ENCODE measurements at regions not wholly inside any gene's neighbourhood (a gene's known extent, or its start where the extent isn't known, plus 50 kb on each side); places are given as distances from the start of the nearest gene placed in this dataset.
"Not testable (repeated sequence)": the region's sequence is repeated elsewhere in the genome, so short reads cannot be mapped to it uniquely, and the experiment has no call there.

DNA sequence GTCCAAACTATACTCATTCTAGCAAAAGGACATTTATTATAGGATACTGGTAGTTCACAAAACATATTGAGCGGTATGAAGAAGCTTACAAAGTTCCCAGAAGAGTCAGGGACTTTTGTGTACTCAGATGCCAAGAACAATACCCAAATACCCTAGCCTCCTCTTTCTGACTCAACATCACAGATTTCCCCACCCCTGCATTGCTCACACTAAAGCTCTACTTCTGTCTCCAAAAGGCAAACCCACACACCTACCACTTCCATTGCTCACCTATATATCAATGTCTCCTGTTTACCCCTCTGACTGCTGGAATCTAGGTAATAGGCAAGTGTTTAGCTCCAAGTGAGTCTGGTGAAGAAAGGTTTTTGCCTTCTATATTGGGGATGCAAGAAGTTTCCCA is 100.7 kb upstream of the HCCS start:
- DNase-seq (ENCODE audit: low spot score in 2 of 2), result no peak
- H3K36me3 ChIP-seq, result no peaks in the 10 kb centered on the region
- no peak overlapping the region for H3K27ac ChIP-seq
- no peaks in the 10 kb centered on the region for H3K27me3 ChIP-seq
- no peaks in the 10 kb centered on the region for H3K4me1 ChIP-seq
- TF ChIP-seq POLR2A (IDR thresholded peaks at IDR 0.05), result no peak
- TF ChIP-seq EP300 (IDR thresholded peaks at IDR 0.05), result no peak
- TF ChIP-seq, protein P1, sequence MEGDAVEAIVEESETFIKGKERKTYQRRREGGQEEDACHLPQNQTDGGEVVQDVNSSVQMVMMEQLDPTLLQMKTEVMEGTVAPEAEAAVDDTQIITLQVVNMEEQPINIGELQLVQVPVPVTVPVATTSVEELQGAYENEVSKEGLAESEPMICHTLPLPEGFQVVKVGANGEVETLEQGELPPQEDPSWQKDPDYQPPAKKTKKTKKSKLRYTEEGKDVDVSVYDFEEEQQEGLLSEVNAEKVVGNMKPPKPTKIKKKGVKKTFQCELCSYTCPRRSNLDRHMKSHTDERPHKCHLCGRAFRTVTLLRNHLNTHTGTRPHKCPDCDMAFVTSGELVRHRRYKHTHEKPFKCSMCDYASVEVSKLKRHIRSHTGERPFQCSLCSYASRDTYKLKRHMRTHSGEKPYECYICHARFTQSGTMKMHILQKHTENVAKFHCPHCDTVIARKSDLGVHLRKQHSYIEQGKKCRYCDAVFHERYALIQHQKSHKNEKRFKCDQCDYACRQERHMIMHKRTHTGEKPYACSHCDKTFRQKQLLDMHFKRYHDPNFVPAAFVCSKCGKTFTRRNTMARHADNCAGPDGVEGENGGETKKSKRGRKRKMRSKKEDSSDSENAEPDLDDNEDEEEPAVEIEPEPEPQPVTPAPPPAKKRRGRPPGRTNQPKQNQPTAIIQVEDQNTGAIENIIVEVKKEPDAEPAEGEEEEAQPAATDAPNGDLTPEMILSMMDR (IDR thresholded peaks at IDR 0.05), result no peak
- no peaks in the 10 kb centered on the region for H3K9me3 ChIP-seq
- 76 to 90% methylated on average over 1 of the region's 1 CpG for WGBS, 2 donors
- no peak overlapping the region for H3K4me3 ChIP-seq

DNA sequence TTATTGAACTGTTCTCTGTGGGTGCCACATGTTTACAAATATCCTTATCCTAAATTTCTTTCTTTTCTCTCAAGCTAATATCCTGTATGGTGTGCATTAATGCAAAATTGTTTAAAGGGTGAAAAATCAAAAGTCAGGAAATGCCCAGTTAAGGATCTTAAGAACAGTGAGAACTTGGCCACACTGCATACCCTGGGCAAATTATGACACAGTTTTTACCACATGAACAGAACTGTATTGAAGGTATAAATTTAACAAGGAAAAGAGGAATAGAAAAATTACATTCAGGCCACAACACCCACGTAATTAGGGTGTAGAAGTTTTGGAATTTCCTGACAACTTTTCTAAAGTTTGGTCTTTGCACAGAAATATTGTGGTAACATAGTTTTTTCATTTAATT is 94.4 kb upstream of the HCCS start:
- Histone ChIP-seq H3K27me3 (no peaks in the 10 kb centered on the region), H3K4me1 (no peaks in the 10 kb centered on the region), H3K4me3 (no peak overlapping the region), H3K9me3 (no peaks in the 10 kb centered on the region), H3K27ac (no peak overlapping the region), H3K36me3 (no peaks in the 10 kb centered on the region)
- 44 to 63% methylated on average over 1 of the region's 1 CpG for WGBS, 2 donors
- TF ChIP-seq, protein P1 (IDR thresholded peaks at IDR 0.05), result no peak
- no peak for TF ChIP-seq POLR2A (IDR thresholded peaks at IDR 0.05)
- no peak for TF ChIP-seq EP300 (IDR thresholded peaks at IDR 0.05)
- DNase-seq (ENCODE audit: low spot score in 2 of 2), result no peak

DNA sequence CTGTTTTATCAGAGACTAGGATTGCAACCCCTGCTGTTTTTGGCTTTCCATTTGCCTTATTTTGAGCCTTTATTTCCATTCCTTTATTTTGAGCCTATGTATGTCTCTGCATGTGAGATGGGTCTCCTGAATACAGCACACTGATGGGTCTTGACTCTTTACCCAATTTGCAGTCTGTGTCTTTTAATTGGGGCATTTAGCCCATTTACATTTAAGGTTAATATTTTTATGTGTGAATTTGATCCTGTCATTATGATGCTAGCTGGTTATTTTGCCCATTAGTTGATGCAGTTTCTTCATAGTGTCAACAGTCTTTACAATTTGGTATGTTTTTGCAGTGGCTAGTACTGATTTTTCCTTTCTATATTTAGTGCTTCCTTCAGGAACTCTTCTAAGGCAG is 88.5 kb upstream of the HCCS start:
- DNase-seq (ENCODE audit: low spot score in 2 of 2); H3K36me3 ChIP-seq; H3K4me1 ChIP-seq; H3K27ac ChIP-seq; H3K27me3 ChIP-seq; H3K4me3 ChIP-seq; H3K9me3 ChIP-seq: not testable (repeated sequence)

DNA sequence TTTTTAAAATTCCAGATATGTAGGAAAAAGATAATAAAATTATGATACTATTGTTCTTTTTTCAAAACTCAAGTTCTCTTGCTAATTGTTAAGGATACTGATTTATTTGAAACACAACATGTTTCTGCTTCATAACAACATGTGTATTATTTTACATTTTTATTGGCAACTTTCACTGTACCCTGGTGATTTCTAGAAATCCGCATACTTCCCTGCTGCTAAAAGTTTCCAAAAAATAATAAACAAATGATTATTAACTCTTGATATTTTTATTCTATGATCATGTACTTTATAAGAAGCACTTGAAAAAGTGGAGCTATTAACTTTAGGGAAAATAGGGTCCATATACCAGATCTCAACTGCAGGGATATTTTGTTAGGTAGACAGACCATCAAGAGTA is 71.2 kb upstream of the HCCS start:
- peaks cover 0 to 5% (median 2%) of the 10 kb centered on the region in 4 donors for H3K9me3 ChIP-seq
- whole genome bisulfite sequencing, 2 donors, result 38 to 45% methylated on average over 1 of the region's 1 CpG
- no peak for TF ChIP-seq EP300 (IDR thresholded peaks at IDR 0.05)
- no peak for TF ChIP-seq POLR2A (IDR thresholded peaks at IDR 0.05)
- TF ChIP-seq, protein P1 (IDR thresholded peaks at IDR 0.05), result no peak

DNA sequence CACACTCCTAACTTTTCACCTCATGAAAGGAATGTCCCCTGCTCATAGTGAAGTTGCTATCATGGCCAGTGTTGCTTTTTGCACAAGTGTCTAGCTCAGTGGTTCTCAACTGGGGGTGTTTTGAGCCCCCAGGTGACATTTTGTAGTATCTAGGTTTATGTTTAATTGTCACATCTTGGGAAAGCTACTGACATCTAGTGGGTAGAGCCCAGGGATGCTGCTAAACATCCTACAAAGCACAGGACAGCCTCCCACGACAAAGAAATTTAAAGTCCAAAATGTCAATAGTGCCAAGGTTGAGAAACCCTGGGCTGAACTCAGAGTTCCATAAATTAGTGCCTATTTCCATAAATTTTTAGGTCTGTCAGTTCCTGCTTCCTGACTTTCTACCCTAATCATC is 70.7 kb upstream of the HCCS start:
- Histone ChIP-seq H3K4me1 (no peaks in the 10 kb centered on the region), H3K9me3 (peaks cover 0 to 8% (median 4%) of the 10 kb centered on the region in 4 donors), H3K27ac (no peak overlapping the region), H3K27me3 (no peaks in the 10 kb centered on the region), H3K36me3 (no peaks in the 10 kb centered on the region), H3K4me3 (no peak overlapping the region)
- WGBS, 2 donors, result 23 to 28% methylated on average over 1 of the region's 1 CpG
- no peak for DNase-seq (ENCODE audit: low spot score in 2 of 2)
- no peak for TF ChIP-seq EP300 (IDR thresholded peaks at IDR 0.05)
- no peak for TF ChIP-seq POLR2A (IDR thresholded peaks at IDR 0.05)
- TF ChIP-seq, protein P1 (IDR thresholded peaks at IDR 0.05), result no peak

More for the DNA sequence above, 71.2 kb upstream of the HCCS start:
- Histone ChIP-seq H3K4me1 (no peaks in the 10 kb centered on the region), H3K27me3 (no peaks in the 10 kb centered on the region), H3K27ac (no peak overlapping the region), H3K36me3 (no peaks in the 10 kb centered on the region), H3K4me3 (no peak overlapping the region)
- DNase-seq (ENCODE audit: low spot score in 2 of 2), result no peak

DNA sequence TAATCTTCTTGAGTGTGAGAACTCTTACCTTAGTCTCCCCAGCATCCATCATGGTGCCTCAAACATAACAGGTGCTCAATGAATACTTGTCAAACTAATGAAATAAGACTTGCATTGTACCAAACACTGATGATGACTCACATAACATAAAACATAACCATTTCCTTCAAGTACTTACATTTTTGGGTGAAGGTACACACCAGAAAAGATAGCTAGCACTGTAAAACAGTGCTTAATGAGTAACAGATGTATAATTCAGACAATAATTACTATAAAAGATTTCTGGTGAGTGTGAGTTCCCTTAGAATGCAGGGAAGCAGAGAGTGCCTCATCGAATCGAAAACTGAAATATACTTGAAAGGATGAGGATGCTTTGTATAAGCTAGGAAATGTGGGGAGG is 70.1 kb upstream of the HCCS start:
- TF ChIP-seq EP300 (IDR thresholded peaks at IDR 0.05) (no peak), POLR2A (IDR thresholded peaks at IDR 0.05) (no peak)
- TF ChIP-seq, protein P1 (IDR thresholded peaks at IDR 0.05), result no peak
- DNase-seq (ENCODE audit: low spot score in 2 of 2), result no peak
- WGBS, 2 donors, result 56 to 80% methylated on average over 2 of the region's 2 CpGs
- Histone ChIP-seq H3K36me3 (no peaks in the 10 kb centered on the region), H3K4me1 (no peaks in the 10 kb centered on the region), H3K4me3 (no peak overlapping the region), H3K27ac (no peak overlapping the region), H3K27me3 (no peaks in the 10 kb centered on the region), H3K9me3 (peaks cover 0 to 8% (median 4%) of the 10 kb centered on the region in 4 donors)
